GM12891 (cell line): ENCODE measurements at regions not wholly inside any gene's neighbourhood (a gene's known extent, or its start where the extent isn't known, plus 50 kb on each side); places are given as distances from the start of the nearest gene placed in this dataset.

Experiments used
- PAX5 ChIP-seq: IDR thresholded peaks from 2 replicates; pipeline ENCODE4 v1.6.1; 2011; ENCODE audit warnings: low read length, moderate library complexity, mild to moderate bottlenecking; ENCODE audit not compliant: insufficient read depth, severe bottlenecking
- POLR2A ChIP-seq: IDR thresholded peaks from 2 replicates; pipeline ENCODE4 v1.6.1; 2011; ENCODE audit warnings: low read depth, low read length, control low read depth
- POLR2AphosphoS5 ChIP-seq: IDR thresholded peaks from 2 replicates; pipeline ENCODE4 v1.6.1; 2011; ENCODE audit warnings: low read depth, low read length, control low read depth
- TAF1 ChIP-seq: IDR thresholded peaks from 2 replicates; pipeline ENCODE4 v1.6.1; 2011; ENCODE audit warnings: low read depth, low read length, control low read depth

- TF ChIP-seq POLR2AphosphoS5 (no peak), TAF1 (no peak), POLR2A (no peak), PAX5 (no peak)
Observed at GRCh38 chr9:100652850-100653249, 75.0 kb downstream of the CAVIN4 start.
